Right lobe of liver (tissue), 4 donors: ENCODE measurements at regions not wholly inside any gene's neighbourhood (a gene's known extent, or its start where the extent isn't known, plus 50 kb on each side); places are given as distances from the start of the nearest gene placed in this dataset.

Source experiments
- POLR2A ChIP-seq: fragments of 450-650 bp; IDR thresholded peaks from one replicate; pipeline ENCODE4 v1.6.1; 2017; ENCODE audit warnings: antibody characterized with exemption, mild to moderate bottlenecking
- TF ChIP-seq, protein P1 (sequence below), 4 donors: fragments of 200-600 bp in 3 of 4; fragments of 450-650 bp in 1 of 4; IDR thresholded peaks; one replicate each; pipeline versions ENCODE4 v1.5.1 to v1.8.0; 2016 to 2022; ENCODE audit warnings: antibody characterized with exemption in 4 of 4, mild to moderate bottlenecking in 2 of 4
- donor health status: DM: no; HTN: no; CAD: no.
- donor health status: DM: no; HTN: no; CAD: no.
- donor health status: DM: no; HTN: yes; CAD: no.

DNA sequence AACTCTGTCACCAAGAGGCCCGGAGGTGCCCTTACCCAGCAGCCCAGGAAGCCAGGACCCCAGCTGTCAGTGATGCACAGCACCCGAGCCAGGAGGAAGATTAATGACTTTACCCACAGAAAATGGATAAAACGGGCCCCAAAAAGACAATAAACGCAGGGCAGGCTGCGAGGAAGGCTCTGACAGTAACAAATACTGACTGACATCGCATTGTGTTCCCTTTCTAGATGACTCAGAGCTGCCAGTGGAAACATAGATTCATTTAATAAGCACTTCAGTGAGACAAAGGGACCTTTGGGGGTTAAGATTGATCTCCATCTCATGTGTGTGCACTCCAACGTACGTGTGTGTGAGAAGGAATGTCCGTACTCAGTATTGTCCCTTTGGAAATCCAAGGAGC is 225.3 kb upstream of the PPP2R3A start:
- TF ChIP-seq, protein P1, sequence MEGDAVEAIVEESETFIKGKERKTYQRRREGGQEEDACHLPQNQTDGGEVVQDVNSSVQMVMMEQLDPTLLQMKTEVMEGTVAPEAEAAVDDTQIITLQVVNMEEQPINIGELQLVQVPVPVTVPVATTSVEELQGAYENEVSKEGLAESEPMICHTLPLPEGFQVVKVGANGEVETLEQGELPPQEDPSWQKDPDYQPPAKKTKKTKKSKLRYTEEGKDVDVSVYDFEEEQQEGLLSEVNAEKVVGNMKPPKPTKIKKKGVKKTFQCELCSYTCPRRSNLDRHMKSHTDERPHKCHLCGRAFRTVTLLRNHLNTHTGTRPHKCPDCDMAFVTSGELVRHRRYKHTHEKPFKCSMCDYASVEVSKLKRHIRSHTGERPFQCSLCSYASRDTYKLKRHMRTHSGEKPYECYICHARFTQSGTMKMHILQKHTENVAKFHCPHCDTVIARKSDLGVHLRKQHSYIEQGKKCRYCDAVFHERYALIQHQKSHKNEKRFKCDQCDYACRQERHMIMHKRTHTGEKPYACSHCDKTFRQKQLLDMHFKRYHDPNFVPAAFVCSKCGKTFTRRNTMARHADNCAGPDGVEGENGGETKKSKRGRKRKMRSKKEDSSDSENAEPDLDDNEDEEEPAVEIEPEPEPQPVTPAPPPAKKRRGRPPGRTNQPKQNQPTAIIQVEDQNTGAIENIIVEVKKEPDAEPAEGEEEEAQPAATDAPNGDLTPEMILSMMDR (IDR thresholded peaks at IDR 0.05) = no peak
- no peak for TF ChIP-seq POLR2A
